Ascending aorta (tissue), 2 donors: ENCODE measurements at regions not wholly inside any gene's neighbourhood (a gene's known extent, or its start where the extent isn't known, plus 50 kb on each side); places are given as distances from the start of the nearest gene placed in this dataset.

ENCODE experiments used
- DNase-seq, 2 donors: peaks; one replicate each; pipeline ENCODE4 v3.0.0-alpha.2; 2019; ENCODE audit warnings: low spot score in 2 of 2
- H3K27ac ChIP-seq, 2 donors: fragments of 200-600 bp; sonication (generic); one replicate each; pipeline ENCODE4 v1.5.1; 2016 to 2017; ENCODE audit warnings: mild to moderate bottlenecking in 1 of 2
- H3K27me3 ChIP-seq: fragments of 200-600 bp; sonication (generic); one replicate; pipeline ENCODE4 v1.5.1; 2017
- H3K36me3 ChIP-seq, 2 donors: fragments of 200-600 bp; sonication (generic); one replicate each; pipeline ENCODE4 v1.5.1; 2016
- H3K4me1 ChIP-seq, 2 donors: fragments of 200-600 bp; sonication (generic); one replicate each; pipeline ENCODE4 v1.5.1; 2016 to 2017; ENCODE audit warnings: mild to moderate bottlenecking in 1 of 2
- H3K4me3 ChIP-seq, 2 donors: fragments of 200-600 bp; sonication (generic); one replicate each; pipeline ENCODE4 v1.5.1; 2016 to 2017; ENCODE audit warnings: mild to moderate bottlenecking in 1 of 2
- H3K9me3 ChIP-seq, 2 donors: fragments of 200-600 bp; sonication (generic); one replicate each; pipeline ENCODE4 v1.5.1; 2016
- intact Hi-C: fragments of 100-400 bp; cut with DNase I; formaldehyde crosslinking; loops from one replicate; pipeline ENCODE4 v1.15.1; 2023
- TF ChIP-seq, protein P1 (sequence below), 3 experiments: fragments of 200-600 bp in 2 of 3; fragments of 450-650 bp in 1 of 3; sonication (generic) in 2 of 3; IDR thresholded peaks; one replicate each; pipeline ENCODE4 v1.5.1; 2016 to 2019; ENCODE audit warnings: antibody characterized with exemption in 3 of 3, mild to moderate bottlenecking in 1 of 3, moderate library complexity in 1 of 3

DNA sequence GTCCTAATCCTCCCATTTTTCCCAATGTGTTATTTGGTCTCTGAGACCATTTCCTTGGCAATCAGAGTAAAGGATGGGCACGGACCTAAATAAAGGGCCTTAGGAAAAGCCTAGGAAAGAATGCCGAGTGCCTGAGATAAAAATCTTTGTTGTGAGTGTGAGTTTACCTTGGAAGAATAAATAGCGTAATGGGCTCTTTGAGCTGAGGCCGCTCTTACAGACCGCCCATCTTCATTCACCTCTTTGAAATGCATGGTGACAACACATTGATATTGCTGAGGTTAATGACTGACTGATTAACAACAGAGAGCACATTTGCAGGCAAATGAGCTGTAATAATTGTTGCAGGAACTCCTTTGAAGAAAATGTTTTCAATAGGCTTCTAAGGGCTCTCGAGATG is 1967.1 kb upstream of the WWC1 start:
- Histone ChIP-seq H3K4me1 (no peaks in the 10 kb centered on the region), H3K36me3 (no peaks in the 10 kb centered on the region), H3K27me3 (no peaks in the 10 kb centered on the region), H3K4me3 (no peak overlapping the region), H3K27ac (no peak overlapping the region), H3K9me3 (no peaks in the 10 kb centered on the region)
- TF ChIP-seq, protein P1, sequence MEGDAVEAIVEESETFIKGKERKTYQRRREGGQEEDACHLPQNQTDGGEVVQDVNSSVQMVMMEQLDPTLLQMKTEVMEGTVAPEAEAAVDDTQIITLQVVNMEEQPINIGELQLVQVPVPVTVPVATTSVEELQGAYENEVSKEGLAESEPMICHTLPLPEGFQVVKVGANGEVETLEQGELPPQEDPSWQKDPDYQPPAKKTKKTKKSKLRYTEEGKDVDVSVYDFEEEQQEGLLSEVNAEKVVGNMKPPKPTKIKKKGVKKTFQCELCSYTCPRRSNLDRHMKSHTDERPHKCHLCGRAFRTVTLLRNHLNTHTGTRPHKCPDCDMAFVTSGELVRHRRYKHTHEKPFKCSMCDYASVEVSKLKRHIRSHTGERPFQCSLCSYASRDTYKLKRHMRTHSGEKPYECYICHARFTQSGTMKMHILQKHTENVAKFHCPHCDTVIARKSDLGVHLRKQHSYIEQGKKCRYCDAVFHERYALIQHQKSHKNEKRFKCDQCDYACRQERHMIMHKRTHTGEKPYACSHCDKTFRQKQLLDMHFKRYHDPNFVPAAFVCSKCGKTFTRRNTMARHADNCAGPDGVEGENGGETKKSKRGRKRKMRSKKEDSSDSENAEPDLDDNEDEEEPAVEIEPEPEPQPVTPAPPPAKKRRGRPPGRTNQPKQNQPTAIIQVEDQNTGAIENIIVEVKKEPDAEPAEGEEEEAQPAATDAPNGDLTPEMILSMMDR (IDR thresholded peaks at IDR 0.05): no peak
- DNase-seq: no peak
- intact Hi-C loops: no loop called here

DNA sequence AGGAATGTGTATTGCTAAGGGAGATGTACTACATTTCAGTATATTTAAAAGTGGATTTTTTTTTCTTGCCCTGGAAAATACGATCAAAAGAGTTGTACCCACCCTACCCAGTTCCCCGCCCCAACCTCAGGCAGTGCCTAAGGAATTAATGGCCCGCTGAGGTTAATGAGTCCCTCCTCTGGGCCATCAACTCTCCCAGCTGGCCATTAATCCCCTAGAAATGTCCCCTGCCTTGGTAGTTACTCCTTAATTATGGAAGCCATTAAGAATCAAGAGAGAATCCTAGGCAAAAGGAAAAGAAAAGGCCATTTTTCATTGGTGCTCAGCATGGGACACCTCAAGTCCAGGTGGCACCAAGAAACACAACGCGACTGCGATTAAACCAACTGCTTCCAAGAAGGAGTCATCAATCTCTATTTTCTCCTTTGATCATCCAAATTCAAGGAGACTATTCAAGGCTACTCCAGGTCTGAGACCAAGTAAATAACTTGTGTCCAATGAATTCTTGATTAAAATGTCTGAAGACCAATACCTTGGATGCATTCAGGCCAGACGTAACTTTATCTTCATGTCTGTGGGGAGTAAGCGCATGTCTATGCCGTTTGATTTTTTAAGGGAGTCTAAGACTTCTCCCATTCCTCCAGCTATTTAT is 1962.2 kb upstream of the WWC1 start:
- no peak for DNase-seq
- Histone ChIP-seq H3K27me3 (no peaks in the 10 kb centered on the region), H3K36me3 (no peaks in the 10 kb centered on the region), H3K9me3 (no peaks in the 10 kb centered on the region), H3K27ac (no peak overlapping the region), H3K4me1 (no peaks in the 10 kb centered on the region), H3K4me3 (no peak overlapping the region)
- intact Hi-C loops: no loop called here
- TF ChIP-seq, protein P1 (IDR thresholded peaks at IDR 0.05): no peak

DNA sequence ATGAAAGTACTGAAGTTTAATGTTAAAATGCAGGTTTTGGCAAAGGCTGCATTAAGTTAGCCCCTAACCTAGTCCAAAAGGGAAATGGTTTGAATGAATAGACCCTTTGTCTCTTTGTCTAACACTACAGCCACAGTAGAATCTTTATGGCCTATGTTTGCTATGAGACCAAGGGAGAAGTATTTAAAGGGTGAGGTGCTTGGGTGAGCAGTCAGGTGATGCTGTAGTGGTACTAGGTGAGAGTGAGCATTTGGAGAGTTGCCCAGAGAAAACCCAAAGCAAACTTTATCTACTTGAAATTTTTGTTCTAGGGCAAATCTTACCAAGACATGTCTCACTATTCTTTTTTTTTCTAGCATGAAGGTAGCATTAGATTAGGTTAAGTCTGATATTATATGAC is 1961.4 kb upstream of the WWC1 start:
- no peaks in the 10 kb centered on the region for H3K9me3 ChIP-seq
- intact Hi-C loops: no loop called here
- H3K36me3 ChIP-seq: no peaks in the 10 kb centered on the region
- no peak for DNase-seq
- TF ChIP-seq, protein P1 (IDR thresholded peaks at IDR 0.05): no peak
- H3K4me3 ChIP-seq: no peak overlapping the region
- H3K27ac ChIP-seq: no peak overlapping the region
- no peaks in the 10 kb centered on the region for H3K27me3 ChIP-seq
- no peaks in the 10 kb centered on the region for H3K4me1 ChIP-seq

DNA sequence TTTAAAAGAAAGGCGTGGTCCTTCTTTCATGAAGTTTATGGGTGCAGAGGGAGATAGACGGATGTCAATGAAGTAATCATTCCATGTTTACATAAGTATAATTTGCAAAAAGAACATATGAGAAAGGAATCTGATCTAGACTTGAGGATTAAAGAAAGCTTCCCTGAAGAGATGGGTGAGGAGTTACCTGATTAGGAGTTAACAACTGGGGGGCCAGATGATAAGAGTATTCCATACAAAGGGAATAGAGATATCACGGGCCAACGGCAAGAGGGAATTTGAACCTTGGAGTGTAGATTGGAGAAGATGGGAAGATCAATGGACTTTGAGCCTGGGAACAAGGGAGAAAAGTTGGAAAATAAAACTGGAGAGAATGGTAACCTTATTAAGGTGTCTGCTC is 1959.9 kb upstream of the WWC1 start:
- intact Hi-C loops: no loop called here
- Histone ChIP-seq H3K9me3 (no peaks in the 10 kb centered on the region), H3K27ac (no peak overlapping the region), H3K36me3 (no peaks in the 10 kb centered on the region), H3K4me3 (no peak overlapping the region), H3K4me1 (no peaks in the 10 kb centered on the region), H3K27me3 (no peaks in the 10 kb centered on the region)
- TF ChIP-seq, protein P1 (IDR thresholded peaks at IDR 0.05): no peak
- DNase-seq: no peak

DNA sequence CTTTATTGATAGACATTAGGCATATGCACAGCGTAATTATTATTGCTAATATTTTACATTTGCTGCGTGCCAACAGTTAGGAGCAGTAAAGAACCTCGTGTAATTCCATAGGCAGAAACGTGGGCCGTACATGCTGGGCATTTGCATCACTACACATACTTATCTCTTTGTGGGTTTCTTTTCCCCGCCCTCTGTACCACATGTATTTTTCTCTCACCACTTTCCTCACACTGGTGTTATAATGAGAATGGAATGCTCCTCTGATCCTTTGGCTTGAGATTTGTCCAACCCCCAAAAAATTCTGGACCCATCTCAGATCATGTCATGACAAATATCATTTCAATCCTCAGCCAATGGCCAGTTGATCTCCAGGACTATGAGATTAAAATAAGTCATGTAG is 1952.6 kb upstream of the WWC1 start:
- intact Hi-C loops: no loop called here
- DNase-seq: no peak
- Histone ChIP-seq H3K27ac (no peak overlapping the region), H3K36me3 (no peaks in the 10 kb centered on the region), H3K4me1 (no peaks in the 10 kb centered on the region), H3K27me3 (no peaks in the 10 kb centered on the region), H3K9me3 (no peaks in the 10 kb centered on the region), H3K4me3 (no peak overlapping the region)
- TF ChIP-seq, protein P1 (IDR thresholded peaks at IDR 0.05): no peak

DNA sequence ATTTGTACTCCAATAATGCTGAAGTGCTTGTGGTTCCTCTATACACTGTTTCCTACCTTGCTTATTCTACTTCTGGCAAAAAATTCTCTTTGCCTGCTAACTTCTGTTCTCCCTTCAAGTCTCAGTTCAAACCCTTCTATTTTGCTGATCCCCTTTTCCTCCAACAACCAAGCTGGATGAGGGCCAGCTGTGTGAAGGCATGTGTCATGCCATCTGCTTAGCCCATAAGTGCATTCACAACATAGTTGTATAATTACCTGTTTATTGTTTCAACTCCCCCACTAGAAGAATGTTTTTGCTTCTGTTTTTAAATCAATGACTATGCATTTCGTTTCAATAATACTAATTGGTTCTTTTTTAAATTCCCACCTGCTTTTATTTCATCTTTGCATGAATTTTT is 1951.4 kb upstream of the WWC1 start:
- intact Hi-C loops: no loop called here
- H3K27me3 ChIP-seq: no peaks in the 10 kb centered on the region
- no peak overlapping the region for H3K27ac ChIP-seq
- no peak overlapping the region for H3K4me3 ChIP-seq
- no peaks in the 10 kb centered on the region for H3K9me3 ChIP-seq
- H3K4me1 ChIP-seq: no peaks in the 10 kb centered on the region
- TF ChIP-seq, protein P1 (IDR thresholded peaks at IDR 0.05): no peak
- DNase-seq: no peak
- H3K36me3 ChIP-seq: no peaks in the 10 kb centered on the region
